IMR-90 (cell line): ENCODE measurements at regions not wholly inside any gene's neighbourhood (a gene's known extent, or its start where the extent isn't known, plus 50 kb on each side); places are given as distances from the start of the nearest gene placed in this dataset.

Source experiments
- ATAC-seq: fragments of 200-7000 bp; cut with Tn5 transposase; 2 replicates; pipeline ENCODE4 v1.9.1; 2020; ENCODE audit warnings: low read depth, mild to moderate bottlenecking, moderate library complexity
- BruUV-seq: library from RNA; stranded (reverse); fragments of 400-500 nt; replicated peaks from 2 replicates; lab custom pipeline; 2021; lab: Mats Ljungman, UMichigan
- CTCF ChIA-PET: fragments of 300-600 bp; formaldehyde crosslinking; extraction: SDS; loops from one replicate; lab custom pipeline; 2021; ENCODE audit warnings: antibody characterized with exemption; lab: Yijun Ruan, JAX
- POLR2A ChIA-PET: fragments of 300-600 bp; sonication (Branson Sonifier 250); formaldehyde crosslinking; loops from one replicate; lab custom pipeline; 2022; ENCODE audit warnings: antibody characterized with exemption; ENCODE audit not compliant: unreplicated experiment; lab: Charles Lee
- DNase-seq: peaks from one replicate; pipeline ENCODE4 v3.0.0; 2013
- H2AFZ ChIP-seq: replicated peaks from 2 replicates; pipeline ENCODE3; 2013; ENCODE audit warnings: low read length, mild to moderate bottlenecking; ENCODE audit not compliant: poor library complexity
- H2AK5ac ChIP-seq: 2 replicates; pipeline ENCODE4 v1.6.1; 2013; ENCODE audit warnings: low read depth, low read length, inconsistent platforms
- H2AK9ac ChIP-seq: replicated peaks from 2 replicates; pipeline ENCODE3; 2013; ENCODE audit warnings: mild to moderate bottlenecking, low read depth, low read length, moderate library complexity; ENCODE audit not compliant: poor library complexity
- H2BK120ac ChIP-seq: 2 replicates; pipeline ENCODE4 v1.6.1; 2013; ENCODE audit warnings: low read depth, low read length, inconsistent platforms
- H2BK15ac ChIP-seq: 3 replicates; pipeline ENCODE4 v1.6.1; 2013; ENCODE audit warnings: low read depth, low read length, inconsistent platforms
- H2BK20ac ChIP-seq: 2 replicates; pipeline ENCODE4 v1.6.1; 2013; ENCODE audit warnings: low read depth, mild to moderate bottlenecking, inconsistent platforms, low read length, moderate library complexity
- H2BK5ac ChIP-seq: 2 replicates; pipeline ENCODE4 v1.6.1; 2013; ENCODE audit warnings: mild to moderate bottlenecking, low read depth, low read length, inconsistent platforms; ENCODE audit not compliant: poor library complexity, severe bottlenecking
- H3K14ac ChIP-seq: replicated peaks from 2 replicates; pipeline ENCODE4 v1.6.1; 2013; ENCODE audit warnings: low read depth, low read length, inconsistent platforms
- H3K18ac ChIP-seq: 2 replicates; pipeline ENCODE4 v1.6.1; 2013; ENCODE audit warnings: low read depth, low read length, control low read depth
- H3K23ac ChIP-seq: 2 replicates; pipeline ENCODE4 v1.6.1; 2013; ENCODE audit warnings: low read depth, low read length, inconsistent platforms
- H3K27ac ChIP-seq: 2 replicates; pipeline ENCODE4 v1.5.1; 2013; ENCODE audit warnings: mild to moderate bottlenecking, control low read depth, low read length; ENCODE audit not compliant: insufficient read depth
- H3K27me3 ChIP-seq: 2 replicates; pipeline ENCODE4 v1.6.1; 2013; ENCODE audit warnings: low read length; ENCODE audit not compliant: control insufficient read depth, insufficient read depth
- H3K36me3 ChIP-seq: 2 replicates; pipeline ENCODE4 v1.6.1; 2013; ENCODE audit warnings: low read length, mixed read lengths; ENCODE audit not compliant: control insufficient read depth, insufficient read depth
- H3K4ac ChIP-seq: 2 replicates; pipeline ENCODE4 v1.6.1; 2013; ENCODE audit warnings: low read depth, low read length, inconsistent platforms
- H3K4me1 ChIP-seq: 2 replicates; pipeline ENCODE4 v1.6.1; 2013; ENCODE audit warnings: low read length, mixed read lengths; ENCODE audit not compliant: control insufficient read depth, insufficient read depth
- H3K4me2 ChIP-seq: 2 replicates; pipeline ENCODE4 v1.6.1; 2013; ENCODE audit warnings: low read depth, mild to moderate bottlenecking, control low read depth, low read length, moderate library complexity
- H3K4me3 ChIP-seq: 2 replicates; pipeline ENCODE4 v1.5.1; 2013; ENCODE audit warnings: low read depth, mild to moderate bottlenecking, control low read depth, low read length, moderate library complexity; ENCODE audit not compliant: insufficient read depth
- H3K56ac ChIP-seq: 2 replicates; pipeline ENCODE4 v1.6.1; 2013; ENCODE audit warnings: low read length, inconsistent platforms; ENCODE audit not compliant: insufficient read depth; ENCODE audit errors: extremely low read depth
- H3K79me1 ChIP-seq, 2 experiments: 2 replicates each; pipeline ENCODE4 v1.6.1; 2013; ENCODE audit warnings: low read length in 2 of 2, inconsistent platforms in 1 of 2, low read depth in 1 of 2
- H3K9ac ChIP-seq: 2 replicates; pipeline ENCODE4 v1.6.1; 2013; ENCODE audit warnings: low read depth, low read length, control low read depth
- H3K9me1 ChIP-seq: 2 replicates; pipeline ENCODE4 v1.6.1; 2013; ENCODE audit warnings: low read length, inconsistent platforms; ENCODE audit not compliant: insufficient read depth
- H3K9me3 ChIP-seq: 2 replicates; pipeline ENCODE4 v1.6.1; 2013; ENCODE audit warnings: low read length; ENCODE audit not compliant: control insufficient read depth, insufficient read depth
- H4K20me1 ChIP-seq: 2 replicates; pipeline ENCODE4 v1.6.1; 2013; ENCODE audit warnings: low read length, inconsistent platforms; ENCODE audit not compliant: insufficient read depth
- H4K5ac ChIP-seq: 2 replicates; pipeline ENCODE4 v1.6.1; 2013; ENCODE audit warnings: mild to moderate bottlenecking, low read depth, low read length, control low read depth
- H4K8ac ChIP-seq, 2 experiments: 2 replicates each; pipeline ENCODE4 v1.6.1; 2013; ENCODE audit warnings: low read depth in 2 of 2, low read length in 2 of 2, control low read depth in 1 of 2, inconsistent platforms in 1 of 2
- H4K91ac ChIP-seq: 2 replicates; pipeline ENCODE4 v1.6.1; 2013; ENCODE audit warnings: low read depth, low read length, inconsistent platforms; ENCODE audit not compliant: insufficient read depth
- MAFK ChIP-seq: IDR thresholded peaks from 2 replicates; pipeline ENCODE4 v1.6.1; 2012; ENCODE audit warnings: low read depth, low read length, improper control_type of control experiment
- MXI1 ChIP-seq: IDR thresholded peaks from 2 replicates; pipeline ENCODE4 v1.6.1; 2012; ENCODE audit warnings: low read depth, mild to moderate bottlenecking, low read length, moderate library complexity, borderline replicate concordance
- USF2 ChIP-seq: fragments of 150-350 bp; IDR thresholded peaks from 2 replicates; pipeline ENCODE4 v1.6.1; 2017; ENCODE audit warnings: mild to moderate bottlenecking, antibody characterized with exemption, low read length, low read depth
- WGBS, 2 experiments: methylation state at CpG; one replicate each; pipeline versions ENCODE4 v1.1.5 to v1.1.7; 2013; ENCODE audit warnings: missing lambda C conversion rate in 2 of 2; ENCODE audit not compliant: insufficient read length in 1 of 2; ENCODE audit errors: extremely low coverage in 2 of 2; 5-methylcytosine and 5-hydroxymethylcytosine counted together
- dilution Hi-C: fragments of 300-500 bp; cut with HindIII; formaldehyde crosslinking; loops from one replicate; pipeline ENCODE4 v1.14.3; 2018; ENCODE audit warnings: low sequenced_read_pairs; ENCODE audit not compliant: unreplicated experiment
- in situ Hi-C: fragments of 300-500 bp; cut with MboI; formaldehyde crosslinking; loops from 3 replicates; pipeline ENCODE4 v1.14.3; 2019; ENCODE audit warnings: low sequenced_read_pairs, inconsistent platforms, mixed read lengths
- intact Hi-C: fragments of 100-400 bp; cut with micrococcal nuclease; formaldehyde crosslinking; loops from 2 replicates; pipeline ENCODE4 v1.10.0; 2022

- no peaks in the 10 kb centered on the region for H3K79me1 ChIP-seq
- TF ChIP-seq MXI1 = no peak
- TF ChIP-seq MAFK = no peak
- no peak for TF ChIP-seq USF2
- H4K5ac ChIP-seq = no peak overlapping the region
- H4K8ac ChIP-seq = no peak overlapping the region
- H2BK15ac ChIP-seq = no peak overlapping the region
- ATAC-seq (no peak), DNase-seq (no peak)
- no peak overlapping the region for H2AFZ ChIP-seq
- no TSS peak for BruUV-seq
- H3K4me3 ChIP-seq = no peak overlapping the region
- no peak overlapping the region for H4K91ac ChIP-seq
- 100% methylated on average over 1 of the region's 3 CpGs; no CpG with 5 or more reads in 1 of the 2 experiments for WGBS, 2 experiments
- POLR2A ChIA-PET = no interaction called here
- no peak overlapping the region for H3K9ac ChIP-seq
- CTCF ChIA-PET = no interaction called here
- H3K9me3 ChIP-seq = no peaks in the 10 kb centered on the region
- no peaks in the 10 kb centered on the region for H3K9me1 ChIP-seq
- no peak overlapping the region for H2BK20ac ChIP-seq
- H3K56ac ChIP-seq = no peak overlapping the region
- H3K4me2 ChIP-seq = no peak overlapping the region
- H2BK5ac ChIP-seq = no peak overlapping the region
- no peak overlapping the region for H3K23ac ChIP-seq
- no peaks in the 10 kb centered on the region for H3K36me3 ChIP-seq
- H3K27ac ChIP-seq = no peak overlapping the region
- no peak overlapping the region for H2AK9ac ChIP-seq
- H3K18ac ChIP-seq = no peak overlapping the region
- dilution Hi-C loops = no loop called here
- in situ Hi-C loops = no loop called here
- H2BK120ac ChIP-seq = no peak overlapping the region
- no peak overlapping the region for H3K4ac ChIP-seq
- H3K27me3 ChIP-seq = no peaks in the 10 kb centered on the region
- H3K4me1 ChIP-seq = no peaks in the 10 kb centered on the region
- H4K20me1 ChIP-seq = no peaks in the 10 kb centered on the region
- intact Hi-C loops = no loop called here
- H2AK5ac ChIP-seq = no peak overlapping the region
- no peak overlapping the region for H3K14ac ChIP-seq
Observed at GRCh38 chr10:18795549-18795948, 136.3 kb downstream of the ARL5B start.
